Transverse colon (tissue), 4 donors: ENCODE measurements at regions not wholly inside any gene's neighbourhood (a gene's known extent, or its start where the extent isn't known, plus 50 kb on each side); places are given as distances from the start of the nearest gene placed in this dataset.

Experiments used
- EP300 ChIP-seq: sonication (generic); formaldehyde crosslinking; IDR thresholded peaks from one replicate; pipeline ENCODE4 v1.6.1; 2017; ENCODE audit warnings: antibody characterized with exemption, low read depth
- POLR2A ChIP-seq: fragments of 450-650 bp; IDR thresholded peaks from one replicate; pipeline ENCODE4 v1.6.1; 2016; ENCODE audit warnings: antibody characterized with exemption, mild to moderate bottlenecking, moderate library complexity
- POLR2AphosphoS5 ChIP-seq, 3 donors: sonication (generic); formaldehyde crosslinking; IDR thresholded peaks; one replicate each; pipeline ENCODE4 v1.6.1; 2016; ENCODE audit warnings: antibody characterized with exemption in 3 of 3
- TF ChIP-seq, protein P1 (sequence below), 5 experiments: fragments of 200-600 bp in 3 of 5; fragments of 450-650 bp in 2 of 5; sonication (generic) in 3 of 5; IDR thresholded peaks; 1 replicate in 2 of 5; 2 replicates in 3 of 5; pipeline ENCODE4 v1.5.1; 2016 to 2017; ENCODE audit warnings: antibody characterized with exemption in 5 of 5, inconsistent platforms in 3 of 5, mild to moderate bottlenecking in 2 of 5, moderate library complexity in 1 of 5

DNA sequence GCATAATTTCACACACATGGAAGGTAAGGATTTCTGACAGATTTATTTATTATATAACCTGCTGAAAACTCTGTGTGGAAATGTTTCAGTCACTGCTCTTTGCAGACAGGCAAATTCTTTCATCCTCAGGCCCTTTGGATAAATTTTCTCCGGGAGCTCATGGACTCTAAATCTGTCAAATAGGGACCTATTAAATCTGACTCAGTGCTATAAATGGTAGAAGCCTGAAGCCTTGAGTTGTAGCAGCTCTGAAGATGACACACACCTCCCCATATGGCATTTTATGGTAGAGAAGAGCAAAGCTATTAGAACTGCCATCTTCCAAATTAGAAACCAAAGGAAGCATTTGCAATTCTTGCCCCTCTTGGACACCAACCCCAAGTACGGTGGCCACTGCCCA is 808.7 kb downstream of the XPNPEP1 start:
- no peak for TF ChIP-seq EP300
- no peak for TF ChIP-seq POLR2AphosphoS5 (IDR thresholded peaks at IDR 0.05)
- TF ChIP-seq, protein P1, sequence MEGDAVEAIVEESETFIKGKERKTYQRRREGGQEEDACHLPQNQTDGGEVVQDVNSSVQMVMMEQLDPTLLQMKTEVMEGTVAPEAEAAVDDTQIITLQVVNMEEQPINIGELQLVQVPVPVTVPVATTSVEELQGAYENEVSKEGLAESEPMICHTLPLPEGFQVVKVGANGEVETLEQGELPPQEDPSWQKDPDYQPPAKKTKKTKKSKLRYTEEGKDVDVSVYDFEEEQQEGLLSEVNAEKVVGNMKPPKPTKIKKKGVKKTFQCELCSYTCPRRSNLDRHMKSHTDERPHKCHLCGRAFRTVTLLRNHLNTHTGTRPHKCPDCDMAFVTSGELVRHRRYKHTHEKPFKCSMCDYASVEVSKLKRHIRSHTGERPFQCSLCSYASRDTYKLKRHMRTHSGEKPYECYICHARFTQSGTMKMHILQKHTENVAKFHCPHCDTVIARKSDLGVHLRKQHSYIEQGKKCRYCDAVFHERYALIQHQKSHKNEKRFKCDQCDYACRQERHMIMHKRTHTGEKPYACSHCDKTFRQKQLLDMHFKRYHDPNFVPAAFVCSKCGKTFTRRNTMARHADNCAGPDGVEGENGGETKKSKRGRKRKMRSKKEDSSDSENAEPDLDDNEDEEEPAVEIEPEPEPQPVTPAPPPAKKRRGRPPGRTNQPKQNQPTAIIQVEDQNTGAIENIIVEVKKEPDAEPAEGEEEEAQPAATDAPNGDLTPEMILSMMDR (IDR thresholded peaks at IDR 0.05) = no peak
- TF ChIP-seq POLR2A = no peak
